PC-9 (cell line): ENCODE measurements at regions not wholly inside any gene's neighbourhood (a gene's known extent, or its start where the extent isn't known, plus 50 kb on each side); places are given as distances from the start of the nearest gene placed in this dataset.

ENCODE experiments used
- CTCF ChIP-seq: fragments of 200-600 bp; sonication (generic); conservative IDR thresholded peaks from 2 replicates; pipeline ENCODE4 v1.6.1; 2017; ENCODE audit warnings: mixed run types, antibody characterized with exemption, mild to moderate bottlenecking, moderate library complexity
- EZH2 ChIP-seq: fragments of 200-600 bp; sonication (generic); IDR thresholded peaks from 2 replicates; pipeline ENCODE4 v1.8.0; 2017; ENCODE audit warnings: antibody characterized with exemption, low read depth

DNA sequence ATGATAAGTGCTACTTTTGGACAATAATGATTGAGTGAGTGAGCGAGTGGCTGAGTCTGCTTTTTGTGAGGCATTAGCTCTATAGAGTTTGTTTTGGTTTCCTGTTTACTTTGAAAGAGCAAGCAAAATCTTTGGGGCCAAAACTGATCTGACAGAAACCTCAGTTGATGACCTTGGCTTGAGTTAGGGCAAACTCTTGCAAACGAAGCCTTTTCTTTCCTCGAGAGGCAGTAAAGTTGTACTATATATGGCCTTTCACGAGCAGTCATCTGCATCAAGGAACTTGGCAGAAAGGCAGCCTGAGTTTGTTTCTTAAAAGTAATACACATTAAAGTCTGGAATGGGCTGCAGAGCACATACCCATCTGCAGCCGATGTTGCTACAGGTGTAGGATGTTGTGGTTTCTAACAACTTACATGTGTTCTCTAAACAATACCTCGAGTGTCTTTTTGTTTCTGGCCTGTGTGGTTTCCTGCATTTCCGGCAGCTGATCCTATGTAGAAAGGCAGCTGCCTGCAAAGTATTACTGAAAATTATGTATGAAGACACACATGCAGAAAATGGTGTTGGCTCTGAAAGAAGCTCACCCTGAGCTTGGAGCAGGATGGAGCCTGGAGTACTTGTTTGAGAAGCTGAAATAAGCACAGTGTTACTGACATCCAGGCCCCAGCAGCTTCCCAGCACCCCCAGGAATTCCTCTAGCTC, 60.8 kb downstream of the FOXD1 start:
- TF ChIP-seq CTCF (no peak), EZH2 (no peak)
